Inferior parietal cortex (tissue), 1 donor: ENCODE measurements at regions not wholly inside any gene's neighbourhood (a gene's known extent, or its start where the extent isn't known, plus 50 kb on each side); places are given as distances from the start of the nearest gene placed in this dataset.

ENCODE experiments used
- DNase-seq: peaks from one replicate; pipeline ENCODE4 v3.0.0-alpha.2; 2016; ENCODE audit errors: extremely low spot score

- DNase-seq, result no peak
Observed at GRCh38 chr4:177108708-177109107, 201.0 kb upstream of the NEIL3 start.

DNA sequence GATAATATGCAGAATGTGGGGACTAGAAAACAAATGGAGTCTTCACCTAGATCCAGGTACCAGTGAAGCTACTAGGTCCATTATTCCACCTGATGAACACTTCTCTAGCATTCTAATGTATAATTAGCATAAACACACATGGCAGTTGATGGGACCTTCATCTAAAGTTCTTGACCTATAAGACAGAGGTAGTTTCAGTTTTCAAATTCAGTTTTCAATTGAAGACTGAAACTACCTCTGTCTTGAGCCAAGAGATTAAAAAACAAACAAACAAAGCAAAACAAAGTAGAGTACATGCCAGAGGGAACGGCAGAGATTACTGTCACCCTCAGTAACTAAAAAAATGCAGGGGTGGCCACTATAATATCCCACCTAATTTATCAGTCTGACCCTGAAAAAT lies 199.9 kb upstream of the NEIL3 start:
- DNase-seq, result no peak

DNA sequence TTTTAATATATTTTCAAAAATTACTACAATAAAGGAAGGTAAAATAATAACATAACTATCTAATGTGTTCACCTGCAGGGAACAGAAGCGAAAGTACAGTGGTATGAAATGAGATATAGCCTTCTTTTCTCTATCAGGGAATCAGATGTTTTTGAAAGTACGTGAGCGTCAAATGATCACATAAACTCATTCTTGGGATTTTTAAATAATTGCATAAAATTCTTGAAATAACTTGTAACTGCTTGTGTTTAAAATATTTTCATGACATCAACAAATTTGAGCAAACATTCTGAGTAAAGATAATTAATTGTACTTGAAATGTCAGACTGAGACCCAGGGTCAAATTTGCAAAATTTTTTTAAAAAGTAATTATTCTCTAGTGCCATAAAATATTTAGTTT lies 193.5 kb upstream of the NEIL3 start:
- DNase-seq, result no peak

- no peak for DNase-seq
Observed at GRCh38 chr4:177117256-177117655, 192.4 kb upstream of the NEIL3 start.

DNA sequence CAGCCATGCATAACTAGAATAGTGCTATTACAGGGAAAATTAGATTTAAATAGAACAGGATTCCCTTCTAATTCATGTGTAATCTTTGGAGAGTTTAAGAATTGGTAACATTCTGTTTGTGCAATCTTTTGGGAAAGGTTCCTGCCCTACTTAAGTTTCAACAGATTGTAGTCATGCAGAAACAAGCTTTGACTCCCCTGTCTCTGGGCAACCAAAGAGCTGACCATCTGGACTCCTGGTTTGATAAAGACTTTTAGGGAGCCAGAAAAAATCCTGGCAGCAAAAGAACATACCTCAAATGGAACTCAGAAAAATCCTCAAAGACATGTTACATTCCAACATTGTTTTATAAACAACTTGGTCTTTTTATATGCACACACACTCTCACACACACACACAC lies 191.1 kb upstream of the NEIL3 start:
- peak; percentile 34 for DNase-seq

- DNase-seq, result no peak
Observed at GRCh38 chr4:177119021-177119471, 190.6 kb upstream of the NEIL3 start.

GRCh38 chr4:177119691-177120090 lies 190.0 kb upstream of the NEIL3 start:
- DNase-seq, result no peak

GRCh38 chr4:177123811-177124210 lies 185.9 kb upstream of the NEIL3 start:
- DNase-seq, result no peak

GRCh38 chr4:177124349-177125064 lies 185.2 kb upstream of the NEIL3 start:
- DNase-seq, result no peak

GRCh38 chr4:177125656-177126055 lies 184.0 kb upstream of the NEIL3 start:
- DNase-seq, result no peak

- no peak for DNase-seq
Observed at GRCh38 chr4:177127658-177128057, 182.0 kb upstream of the NEIL3 start.

DNA sequence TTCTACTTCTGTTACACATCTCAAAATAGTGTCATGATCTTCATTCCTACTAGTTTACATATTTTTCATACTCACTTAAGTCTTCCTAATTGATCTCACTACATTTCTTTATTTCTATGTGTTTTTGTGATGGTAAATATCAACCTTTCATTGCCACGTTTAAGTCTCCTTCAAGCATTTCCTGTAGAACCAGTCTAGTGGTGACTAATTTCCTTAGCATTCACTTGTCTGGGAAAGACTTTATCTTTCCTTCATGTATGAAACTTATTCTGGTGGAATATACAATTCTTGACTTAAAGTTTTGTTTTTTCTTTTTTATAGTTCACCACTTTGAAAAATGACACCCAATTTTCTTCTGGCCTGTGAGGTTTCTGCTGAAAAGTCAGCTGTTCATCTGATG lies 181.4 kb upstream of the NEIL3 start:
- no peak for DNase-seq

DNA sequence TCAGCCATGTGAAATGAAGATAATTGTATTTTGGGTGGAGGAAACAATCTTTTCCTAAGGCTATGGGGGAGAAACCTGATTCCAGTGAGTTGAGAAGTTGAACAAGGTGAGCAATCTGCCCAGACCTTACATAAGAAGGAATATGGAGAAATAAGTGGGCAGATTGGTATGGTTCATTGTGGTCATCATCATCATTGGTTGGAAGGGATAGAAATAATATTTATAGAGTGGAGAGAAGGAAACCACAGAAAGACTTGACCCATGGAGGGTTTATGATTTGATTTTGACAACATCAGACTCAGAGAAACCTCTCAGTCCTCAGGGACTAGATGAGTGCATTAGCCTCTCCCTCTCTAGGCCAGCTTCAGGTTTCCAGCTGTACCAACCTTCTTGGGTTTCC lies 177.9 kb upstream of the NEIL3 start:
- no peak for DNase-seq

- DNase-seq, result no peak
Observed at GRCh38 chr4:177147668-177148067, 162.0 kb upstream of the NEIL3 start.

- no peak for DNase-seq
Observed at GRCh38 chr4:177155454-177155853, 154.2 kb upstream of the NEIL3 start.

DNA sequence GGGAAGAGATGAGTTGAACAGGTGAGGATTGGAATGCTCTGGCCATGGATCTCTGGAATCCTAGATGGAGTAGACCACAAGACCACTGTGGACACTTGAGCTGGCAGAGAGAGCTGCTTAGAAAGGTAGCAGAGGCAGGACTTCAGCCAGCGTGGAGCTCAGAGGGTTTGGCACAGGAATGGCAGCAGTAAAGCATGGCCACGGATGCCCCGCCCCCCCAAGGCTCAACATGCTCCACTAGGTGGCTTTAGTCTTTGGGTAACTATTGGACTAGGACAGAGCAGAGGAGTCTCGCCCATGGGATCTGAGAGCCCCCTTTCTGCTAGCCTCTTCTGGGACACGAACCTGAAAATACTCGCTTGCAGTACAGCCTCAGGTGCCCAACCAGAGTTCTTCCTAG lies 150.1 kb upstream of the NEIL3 start:
- no peak for DNase-seq

GRCh38 chr4:177161781-177162180 lies 147.9 kb upstream of the NEIL3 start:
- no peak for DNase-seq

DNA sequence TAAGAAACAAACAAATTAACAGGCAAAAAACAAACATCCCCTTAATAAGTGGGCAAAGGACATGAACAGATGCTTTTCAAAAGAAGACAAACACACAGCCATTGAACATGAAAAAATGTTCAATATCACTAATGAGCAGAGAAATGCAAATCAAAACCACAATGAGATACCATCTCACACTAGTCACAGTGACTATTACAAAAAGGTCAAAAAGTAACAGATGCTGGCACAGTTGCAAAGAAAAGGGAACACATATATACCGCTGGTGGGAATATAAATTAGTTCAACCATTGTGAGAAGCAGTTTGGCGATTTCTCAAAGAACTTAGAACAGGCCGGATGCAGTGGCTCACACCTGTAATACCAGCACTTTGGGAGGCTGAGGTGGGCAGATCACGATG lies 146.1 kb upstream of the NEIL3 start:
- DNase-seq, result no peak

DNA sequence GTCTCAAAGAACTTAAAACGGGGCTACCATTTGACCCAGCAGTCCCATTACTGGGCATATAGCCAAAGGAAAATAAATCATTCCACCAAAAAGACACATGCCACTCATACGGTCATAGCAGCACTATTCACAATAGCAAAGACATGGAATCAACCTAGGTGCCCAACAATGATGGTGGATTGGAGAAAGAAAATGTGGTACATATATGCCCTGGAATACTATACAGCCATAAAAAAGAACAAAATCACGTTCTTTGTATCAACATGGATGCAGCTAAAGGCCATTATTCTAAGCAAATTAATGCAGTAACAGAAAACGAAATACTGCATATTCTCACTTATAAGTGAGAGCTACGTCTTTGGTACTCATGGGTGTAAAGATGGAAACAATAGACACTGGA lies 138.1 kb upstream of the NEIL3 start:
- DNase-seq, result no peak

DNA sequence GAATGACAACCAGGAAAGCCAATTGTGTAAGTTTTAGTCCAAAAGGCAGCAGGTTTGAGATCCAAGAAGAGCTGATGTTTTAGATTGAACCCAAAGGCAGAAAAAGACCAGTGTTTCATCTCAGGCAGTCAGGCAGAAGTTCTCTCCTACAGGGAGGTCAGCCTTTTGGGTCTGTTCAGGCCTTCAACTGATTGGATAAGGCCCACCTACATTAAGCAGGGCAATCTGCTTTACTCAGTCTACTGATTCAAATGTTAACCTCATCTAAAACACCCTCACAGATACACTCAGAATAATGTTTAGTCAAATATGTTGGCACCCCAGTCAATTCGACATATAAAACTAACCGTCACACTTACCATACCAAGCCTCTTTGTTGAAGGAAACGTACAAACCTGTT lies 134.2 kb upstream of the NEIL3 start:
- no peak for DNase-seq

DNA sequence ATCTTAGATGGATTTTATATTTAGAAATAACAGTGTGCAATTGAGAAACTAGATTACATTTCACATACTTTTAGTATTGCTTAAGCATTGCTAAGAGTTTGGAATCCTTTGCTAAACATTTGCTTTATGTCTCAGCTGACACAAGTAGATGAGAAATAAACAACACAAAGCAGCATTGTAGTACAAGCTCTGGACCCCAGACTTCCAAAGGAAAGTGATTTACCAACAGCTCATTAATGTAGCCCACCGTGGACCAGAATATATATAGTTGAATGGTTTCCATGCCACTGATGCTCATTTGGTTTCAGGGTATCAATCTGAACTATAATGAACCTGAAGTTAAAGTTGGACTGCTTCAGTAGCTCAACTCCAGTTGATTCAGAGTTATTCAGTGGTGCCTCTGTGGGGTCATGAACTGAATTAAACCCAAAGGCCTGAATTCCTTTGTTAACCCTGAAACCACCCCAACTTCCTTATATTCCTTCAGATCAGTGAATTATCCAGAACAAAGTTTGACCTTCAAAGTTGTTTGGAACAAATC lies 132.1 kb upstream of the NEIL3 start:
- DNase-seq, result no peak

- no peak for DNase-seq
Observed at GRCh38 chr4:177178246-177178645, 131.4 kb upstream of the NEIL3 start.

DNA sequence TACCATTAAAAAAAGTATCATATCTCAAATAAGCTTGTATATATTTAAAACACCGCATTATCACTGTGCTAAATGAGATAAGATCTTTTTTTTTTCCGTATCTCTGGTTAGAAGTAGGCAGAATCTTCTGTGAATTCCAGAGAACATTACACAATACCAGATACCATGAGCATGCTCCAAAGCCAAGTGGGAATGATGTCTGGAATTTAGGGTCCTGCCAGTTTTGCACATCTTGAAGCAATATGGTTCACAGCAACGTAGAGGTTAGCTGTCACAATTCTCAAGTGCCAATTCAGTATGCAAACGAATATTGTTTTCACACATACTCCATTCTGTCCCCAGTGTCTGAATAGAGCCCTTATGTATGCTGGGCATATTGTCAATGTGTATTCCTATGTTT lies 127.5 kb upstream of the NEIL3 start:
- DNase-seq, result no peak

- no peak for DNase-seq
Observed at GRCh38 chr4:177182728-177183127, 126.9 kb upstream of the NEIL3 start.
